ENCODE measurements at regions not wholly inside any gene's neighbourhood (a gene's known extent, or its start where the extent isn't known, plus 50 kb on each side); places are given as distances from the start of the nearest gene placed in this dataset.

DNA sequence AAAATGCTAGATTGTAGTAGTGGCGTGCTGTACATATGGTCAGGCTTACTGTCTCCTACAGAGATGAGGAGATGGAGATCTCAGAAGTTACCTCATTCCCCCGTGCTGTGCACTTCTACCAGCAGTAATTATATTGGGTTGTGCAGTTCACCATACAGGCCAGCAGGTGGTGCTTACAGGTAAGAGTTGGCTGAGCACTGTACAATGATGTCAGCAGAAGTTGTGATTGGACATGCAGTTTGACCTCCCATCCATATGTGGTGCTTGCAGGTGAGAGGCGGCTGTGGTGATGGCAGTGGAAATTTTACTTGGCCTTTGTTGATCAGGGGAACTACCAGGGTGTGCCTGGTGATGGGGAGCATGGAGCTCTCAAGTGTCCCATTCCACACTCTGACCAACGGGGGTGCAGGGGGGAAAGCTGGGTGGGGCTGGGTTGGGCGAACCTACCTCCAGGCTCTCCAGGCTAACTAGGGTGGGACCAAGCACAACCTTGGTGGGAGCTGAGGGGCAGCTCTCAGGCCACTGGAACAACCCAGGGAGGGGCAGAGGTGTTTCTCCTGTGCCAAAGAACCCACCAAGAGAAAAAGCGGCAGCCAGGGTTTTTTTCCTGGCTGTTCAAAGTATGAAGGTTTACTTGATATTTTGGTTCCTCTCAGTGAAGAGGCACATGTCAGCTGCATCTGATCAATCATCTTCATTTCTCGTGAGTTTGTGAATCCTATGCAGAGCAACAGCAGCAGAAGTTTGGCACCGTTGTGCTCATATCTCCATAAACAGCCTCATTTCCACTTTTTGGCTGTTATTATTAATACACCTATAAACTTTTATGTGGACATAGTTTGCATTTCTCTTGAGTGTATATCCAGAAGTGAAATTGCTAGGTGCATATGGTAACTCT is 73.8 kb upstream of the FREM3 start:
- Histone ChIP-seq H3K4me1 (no peaks in the 10 kb centered on the region), H3K36me3 (no peaks in the 10 kb centered on the region), H3K9me3 (peaks cover 0 to 11% of the 10 kb centered on the region in 2 donors), H3K27ac (no peak overlapping the region), H3K4me3 (no peak overlapping the region), H3K27me3 (no peaks in the 10 kb centered on the region)
- no peak for DNase-seq (ENCODE audit: low spot score)
- TF ChIP-seq, protein P1, sequence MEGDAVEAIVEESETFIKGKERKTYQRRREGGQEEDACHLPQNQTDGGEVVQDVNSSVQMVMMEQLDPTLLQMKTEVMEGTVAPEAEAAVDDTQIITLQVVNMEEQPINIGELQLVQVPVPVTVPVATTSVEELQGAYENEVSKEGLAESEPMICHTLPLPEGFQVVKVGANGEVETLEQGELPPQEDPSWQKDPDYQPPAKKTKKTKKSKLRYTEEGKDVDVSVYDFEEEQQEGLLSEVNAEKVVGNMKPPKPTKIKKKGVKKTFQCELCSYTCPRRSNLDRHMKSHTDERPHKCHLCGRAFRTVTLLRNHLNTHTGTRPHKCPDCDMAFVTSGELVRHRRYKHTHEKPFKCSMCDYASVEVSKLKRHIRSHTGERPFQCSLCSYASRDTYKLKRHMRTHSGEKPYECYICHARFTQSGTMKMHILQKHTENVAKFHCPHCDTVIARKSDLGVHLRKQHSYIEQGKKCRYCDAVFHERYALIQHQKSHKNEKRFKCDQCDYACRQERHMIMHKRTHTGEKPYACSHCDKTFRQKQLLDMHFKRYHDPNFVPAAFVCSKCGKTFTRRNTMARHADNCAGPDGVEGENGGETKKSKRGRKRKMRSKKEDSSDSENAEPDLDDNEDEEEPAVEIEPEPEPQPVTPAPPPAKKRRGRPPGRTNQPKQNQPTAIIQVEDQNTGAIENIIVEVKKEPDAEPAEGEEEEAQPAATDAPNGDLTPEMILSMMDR (IDR thresholded peaks at IDR 0.05), result peak; percentile 23 to 64

DNA sequence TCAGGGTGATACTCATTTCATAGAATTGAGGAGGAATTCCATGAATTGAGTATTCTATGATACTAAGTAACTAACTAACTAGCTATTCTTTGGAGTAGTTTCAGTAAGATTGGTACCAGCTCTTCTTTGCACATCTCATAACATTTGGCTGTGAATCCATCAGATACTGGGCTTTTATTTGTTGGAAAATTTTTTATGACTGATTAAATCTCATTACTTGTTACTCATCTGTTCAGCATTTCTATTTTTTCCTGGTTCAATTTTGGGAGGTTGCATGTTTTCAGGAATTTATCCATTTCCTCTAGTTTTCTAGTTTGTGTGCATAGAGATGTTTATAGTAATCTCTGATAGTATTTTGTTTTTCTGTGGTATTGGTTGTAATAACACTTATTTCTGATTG is 70.8 kb upstream of the FREM3 start:
- Histone ChIP-seq H3K9me3 (peaks cover 0 to 16% of the 10 kb centered on the region in 2 donors), H3K4me1 (no peaks in the 10 kb centered on the region), H3K27me3 (no peaks in the 10 kb centered on the region), H3K4me3 (no peak overlapping the region), H3K36me3 (no peaks in the 10 kb centered on the region), H3K27ac (no peak overlapping the region)
- TF ChIP-seq, protein P1 (IDR thresholded peaks at IDR 0.05), result no peak
- no peak for DNase-seq (ENCODE audit: low spot score)

DNA sequence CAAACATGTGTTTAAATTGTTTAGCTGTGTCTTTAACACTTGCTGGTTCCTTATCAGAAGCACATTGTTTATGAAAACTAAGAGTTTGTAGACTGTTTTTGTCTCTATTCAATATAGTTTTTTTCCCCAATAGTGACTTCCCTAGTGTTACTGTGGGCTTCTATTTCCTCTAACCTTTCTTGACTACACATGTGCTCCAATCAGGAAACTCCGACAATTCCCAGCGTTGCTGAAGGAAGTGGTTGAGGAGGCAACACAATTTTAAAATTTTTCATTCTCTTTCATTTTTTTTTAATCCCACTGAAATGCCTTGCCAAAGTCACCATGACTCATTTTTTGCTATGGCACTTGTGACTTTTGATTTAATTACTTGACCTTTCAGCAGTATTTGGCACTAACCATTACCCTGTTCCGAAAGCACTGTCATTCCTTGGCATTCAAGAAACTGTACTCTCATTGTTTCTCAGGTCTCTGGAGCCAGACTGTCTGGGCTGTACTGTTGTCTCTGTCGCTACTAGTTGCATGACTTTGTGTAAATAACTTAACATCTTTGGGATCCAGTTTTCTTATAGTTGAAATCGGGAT is 67.6 kb upstream of the FREM3 start:
- Histone ChIP-seq H3K36me3 (no peaks in the 10 kb centered on the region), H3K4me1 (no peaks in the 10 kb centered on the region), H3K9me3 (peaks cover 0 to 13% of the 10 kb centered on the region in 2 donors), H3K4me3 (no peak overlapping the region), H3K27me3 (no peaks in the 10 kb centered on the region), H3K27ac (no peak overlapping the region)
- TF ChIP-seq, protein P1 (IDR thresholded peaks at IDR 0.05), result no peak
- DNase-seq (ENCODE audit: low spot score), result no peak

DNA sequence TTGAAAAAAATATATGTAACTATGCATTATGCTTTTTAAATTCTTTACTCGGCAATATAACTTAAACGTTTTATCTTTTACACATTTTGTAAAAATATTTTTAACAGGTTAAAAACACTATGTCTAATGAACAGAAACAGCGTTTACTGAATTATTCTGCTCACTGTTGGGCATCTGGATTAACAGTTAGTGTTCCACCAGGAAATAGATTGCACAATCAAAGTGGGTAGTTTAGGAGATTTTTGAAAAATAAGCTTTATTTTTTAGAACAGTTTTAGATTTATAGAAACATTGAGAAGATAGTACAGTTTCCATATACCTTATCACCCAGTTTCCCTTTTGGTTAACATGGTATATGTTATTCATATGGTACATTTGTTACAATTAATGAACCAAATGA is 63.1 kb upstream of the FREM3 start:
- H3K27me3 ChIP-seq, result no peaks in the 10 kb centered on the region
- no peaks in the 10 kb centered on the region for H3K9me3 ChIP-seq
- no peak for DNase-seq (ENCODE audit: low spot score)
- no peaks in the 10 kb centered on the region for H3K4me1 ChIP-seq
- H3K27ac ChIP-seq, result no peak overlapping the region
- TF ChIP-seq, protein P1 (IDR thresholded peaks at IDR 0.05), result no peak
- no peak overlapping the region for H3K4me3 ChIP-seq
- no peaks in the 10 kb centered on the region for H3K36me3 ChIP-seq

GRCh38 chr4:143762511-143762910 is 62.0 kb upstream of the FREM3 start:
- H3K4me1 ChIP-seq, result no peaks in the 10 kb centered on the region
- no peaks in the 10 kb centered on the region for H3K9me3 ChIP-seq
- TF ChIP-seq, protein P1 (IDR thresholded peaks at IDR 0.05), result no peak
- H3K36me3 ChIP-seq, result no peaks in the 10 kb centered on the region
- H3K27me3 ChIP-seq, result no peaks in the 10 kb centered on the region
- no peak overlapping the region for H3K4me3 ChIP-seq
- DNase-seq (ENCODE audit: low spot score), result no peak
- H3K27ac ChIP-seq, result no peak overlapping the region

Data from right atrium auricular region (tissue), 2 donors.